K562 (cell line): ENCODE measurements at regions not wholly inside any gene's neighbourhood (a gene's known extent, or its start where the extent isn't known, plus 50 kb on each side); places are given as distances from the start of the nearest gene placed in this dataset.

Experiments used
- ZBTB8A ChIP-seq: fragments of 450-650 bp; IDR thresholded peaks from 2 replicates; pipeline ENCODE4 v1.6.1; 2018; ENCODE audit warnings: mild to moderate bottlenecking, moderate library complexity; ENCODE audit not compliant: partially characterized antibody
- ZNF431 ChIP-seq: sonication (generic); formaldehyde crosslinking; IDR thresholded peaks from 2 replicates; pipeline ENCODE4 v1.8.0; 2022; ENCODE audit warnings: mild to moderate bottlenecking, missing genetic modification reagents
- ZNF785 ChIP-seq: fragments of 250-450 bp; sonication (Bioruptor Pico); IDR thresholded peaks from 2 replicates; pipeline ENCODE4 v1.4.0; 2020; ENCODE audit warnings: mild to moderate bottlenecking
- TF ChIP-seq, protein P1 (sequence below): sonication (generic); formaldehyde crosslinking; IDR thresholded peaks from 2 replicates; pipeline ENCODE4 v1.8.0; 2022; ENCODE audit warnings: mild to moderate bottlenecking, missing genetic modification reagents
- TF ChIP-seq, protein P2 (sequence below): fragments of 250-450 bp; sonication (Bioruptor Pico); IDR thresholded peaks from 2 replicates; pipeline ENCODE4 v1.6.1; 2021; ENCODE audit warnings: mild to moderate bottlenecking
- TF ChIP-seq, protein P3 (sequence below): sonication (generic); formaldehyde crosslinking; IDR thresholded peaks from 2 replicates; pipeline ENCODE4 v1.8.0; 2022; ENCODE audit warnings: mild to moderate bottlenecking, missing genetic modification reagents, borderline replicate concordance

- TF ChIP-seq, protein P1, sequence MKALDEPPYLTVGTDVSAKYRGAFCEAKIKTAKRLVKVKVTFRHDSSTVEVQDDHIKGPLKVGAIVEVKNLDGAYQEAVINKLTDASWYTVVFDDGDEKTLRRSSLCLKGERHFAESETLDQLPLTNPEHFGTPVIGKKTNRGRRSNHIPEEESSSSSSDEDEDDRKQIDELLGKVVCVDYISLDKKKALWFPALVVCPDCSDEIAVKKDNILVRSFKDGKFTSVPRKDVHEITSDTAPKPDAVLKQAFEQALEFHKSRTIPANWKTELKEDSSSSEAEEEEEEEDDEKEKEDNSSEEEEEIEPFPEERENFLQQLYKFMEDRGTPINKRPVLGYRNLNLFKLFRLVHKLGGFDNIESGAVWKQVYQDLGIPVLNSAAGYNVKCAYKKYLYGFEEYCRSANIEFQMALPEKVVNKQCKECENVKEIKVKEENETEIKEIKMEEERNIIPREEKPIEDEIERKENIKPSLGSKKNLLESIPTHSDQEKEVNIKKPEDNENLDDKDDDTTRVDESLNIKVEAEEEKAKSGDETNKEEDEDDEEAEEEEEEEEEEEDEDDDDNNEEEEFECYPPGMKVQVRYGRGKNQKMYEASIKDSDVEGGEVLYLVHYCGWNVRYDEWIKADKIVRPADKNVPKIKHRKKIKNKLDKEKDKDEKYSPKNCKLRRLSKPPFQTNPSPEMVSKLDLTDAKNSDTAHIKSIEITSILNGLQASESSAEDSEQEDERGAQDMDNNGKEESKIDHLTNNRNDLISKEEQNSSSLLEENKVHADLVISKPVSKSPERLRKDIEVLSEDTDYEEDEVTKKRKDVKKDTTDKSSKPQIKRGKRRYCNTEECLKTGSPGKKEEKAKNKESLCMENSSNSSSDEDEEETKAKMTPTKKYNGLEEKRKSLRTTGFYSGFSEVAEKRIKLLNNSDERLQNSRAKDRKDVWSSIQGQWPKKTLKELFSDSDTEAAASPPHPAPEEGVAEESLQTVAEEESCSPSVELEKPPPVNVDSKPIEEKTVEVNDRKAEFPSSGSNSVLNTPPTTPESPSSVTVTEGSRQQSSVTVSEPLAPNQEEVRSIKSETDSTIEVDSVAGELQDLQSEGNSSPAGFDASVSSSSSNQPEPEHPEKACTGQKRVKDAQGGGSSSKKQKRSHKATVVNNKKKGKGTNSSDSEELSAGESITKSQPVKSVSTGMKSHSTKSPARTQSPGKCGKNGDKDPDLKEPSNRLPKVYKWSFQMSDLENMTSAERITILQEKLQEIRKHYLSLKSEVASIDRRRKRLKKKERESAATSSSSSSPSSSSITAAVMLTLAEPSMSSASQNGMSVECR (CRISPR knock-in tag) = no peak
- TF ChIP-seq ZNF785 (no peak), ZBTB8A (no peak), ZNF431 (no peak)
- TF ChIP-seq, protein P2, sequence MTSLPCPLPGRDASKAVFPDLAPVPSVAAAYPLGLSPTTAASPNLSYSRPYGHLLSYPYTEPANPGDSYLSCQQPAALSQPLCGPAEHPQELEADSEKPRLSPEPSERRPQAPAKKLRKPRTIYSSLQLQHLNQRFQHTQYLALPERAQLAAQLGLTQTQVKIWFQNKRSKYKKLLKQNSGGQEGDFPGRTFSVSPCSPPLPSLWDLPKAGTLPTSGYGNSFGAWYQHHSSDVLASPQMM = no peak
- TF ChIP-seq, protein P3, sequence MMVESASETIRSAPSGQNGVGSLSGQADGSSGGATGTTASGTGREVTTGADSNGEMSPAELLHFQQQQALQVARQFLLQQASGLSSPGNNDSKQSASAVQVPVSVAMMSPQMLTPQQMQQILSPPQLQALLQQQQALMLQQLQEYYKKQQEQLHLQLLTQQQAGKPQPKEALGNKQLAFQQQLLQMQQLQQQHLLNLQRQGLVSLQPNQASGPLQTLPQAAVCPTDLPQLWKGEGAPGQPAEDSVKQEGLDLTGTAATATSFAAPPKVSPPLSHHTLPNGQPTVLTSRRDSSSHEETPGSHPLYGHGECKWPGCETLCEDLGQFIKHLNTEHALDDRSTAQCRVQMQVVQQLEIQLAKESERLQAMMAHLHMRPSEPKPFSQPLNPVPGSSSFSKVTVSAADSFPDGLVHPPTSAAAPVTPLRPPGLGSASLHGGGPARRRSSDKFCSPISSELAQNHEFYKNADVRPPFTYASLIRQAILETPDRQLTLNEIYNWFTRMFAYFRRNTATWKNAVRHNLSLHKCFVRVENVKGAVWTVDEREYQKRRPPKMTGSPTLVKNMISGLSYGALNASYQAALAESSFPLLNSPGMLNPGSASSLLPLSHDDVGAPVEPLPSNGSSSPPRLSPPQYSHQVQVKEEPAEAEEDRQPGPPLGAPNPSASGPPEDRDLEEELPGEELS (CRISPR knock-in tag) = no peak
Observed at GRCh38 chr1:55969322-55969721, 610.0 kb downstream of the PLPP3 start (continued).
